ENCODE measurements at regions not wholly inside any gene's neighbourhood (a gene's known extent, or its start where the extent isn't known, plus 50 kb on each side); places are given as distances from the start of the nearest gene placed in this dataset.

DNA sequence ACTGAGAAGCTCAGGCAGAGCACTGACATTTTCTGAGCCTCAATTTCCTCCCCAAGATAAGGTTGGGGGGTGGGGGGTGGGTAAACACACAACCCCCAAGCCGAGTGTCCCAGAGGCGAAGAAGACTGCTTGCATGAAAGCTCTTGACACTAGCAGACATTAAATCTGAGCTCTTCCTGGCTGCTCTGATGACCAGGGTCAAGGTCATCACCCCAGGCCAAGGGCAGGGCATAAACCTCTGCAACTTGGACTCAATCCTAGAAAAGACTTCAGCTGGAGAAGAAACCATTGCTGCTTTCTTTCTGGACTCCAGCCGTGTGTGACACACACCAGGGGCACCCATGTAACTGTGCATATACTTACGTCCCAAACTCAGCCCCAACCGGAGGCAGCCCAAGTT lies 109.0 kb downstream of the BANF2 start:
- TF ChIP-seq SREBF2 (IDR thresholded peaks at IDR 0.05), result no peak
- TF ChIP-seq, protein P1, sequence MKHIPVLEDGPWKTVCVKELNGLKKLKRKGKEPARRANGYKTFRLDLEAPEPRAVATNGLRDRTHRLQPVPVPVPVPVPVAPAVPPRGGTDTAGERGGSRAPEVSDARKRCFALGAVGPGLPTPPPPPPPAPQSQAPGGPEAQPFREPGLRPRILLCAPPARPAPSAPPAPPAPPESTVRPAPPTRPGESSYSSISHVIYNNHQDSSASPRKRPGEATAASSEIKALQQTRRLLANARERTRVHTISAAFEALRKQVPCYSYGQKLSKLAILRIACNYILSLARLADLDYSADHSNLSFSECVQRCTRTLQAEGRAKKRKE (CRISPR knock-in tag; IDR thresholded peaks at IDR 0.05; ENCODE audit: low read depth), result no peak
- no peak for TF ChIP-seq JUNB (IDR thresholded peaks at IDR 0.05)
- no peak for TF ChIP-seq RCOR1 (IDR thresholded peaks at IDR 0.05; ENCODE audit: low read depth, low read length)
- TF ChIP-seq, protein P2, sequence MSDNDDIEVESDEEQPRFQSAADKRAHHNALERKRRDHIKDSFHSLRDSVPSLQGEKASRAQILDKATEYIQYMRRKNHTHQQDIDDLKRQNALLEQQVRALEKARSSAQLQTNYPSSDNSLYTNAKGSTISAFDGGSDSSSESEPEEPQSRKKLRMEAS (IDR thresholded peaks at IDR 0.05), result no peak
- TF ChIP-seq, protein P3, sequence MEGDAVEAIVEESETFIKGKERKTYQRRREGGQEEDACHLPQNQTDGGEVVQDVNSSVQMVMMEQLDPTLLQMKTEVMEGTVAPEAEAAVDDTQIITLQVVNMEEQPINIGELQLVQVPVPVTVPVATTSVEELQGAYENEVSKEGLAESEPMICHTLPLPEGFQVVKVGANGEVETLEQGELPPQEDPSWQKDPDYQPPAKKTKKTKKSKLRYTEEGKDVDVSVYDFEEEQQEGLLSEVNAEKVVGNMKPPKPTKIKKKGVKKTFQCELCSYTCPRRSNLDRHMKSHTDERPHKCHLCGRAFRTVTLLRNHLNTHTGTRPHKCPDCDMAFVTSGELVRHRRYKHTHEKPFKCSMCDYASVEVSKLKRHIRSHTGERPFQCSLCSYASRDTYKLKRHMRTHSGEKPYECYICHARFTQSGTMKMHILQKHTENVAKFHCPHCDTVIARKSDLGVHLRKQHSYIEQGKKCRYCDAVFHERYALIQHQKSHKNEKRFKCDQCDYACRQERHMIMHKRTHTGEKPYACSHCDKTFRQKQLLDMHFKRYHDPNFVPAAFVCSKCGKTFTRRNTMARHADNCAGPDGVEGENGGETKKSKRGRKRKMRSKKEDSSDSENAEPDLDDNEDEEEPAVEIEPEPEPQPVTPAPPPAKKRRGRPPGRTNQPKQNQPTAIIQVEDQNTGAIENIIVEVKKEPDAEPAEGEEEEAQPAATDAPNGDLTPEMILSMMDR (IDR thresholded peaks at IDR 0.05), result no peak
- no peak for TF ChIP-seq EHMT2 (IDR thresholded peaks at IDR 0.05; ENCODE audit: low read depth)
- no peak for TF ChIP-seq EP300 (IDR thresholded peaks at IDR 0.05)
- TF ChIP-seq POLR2A (IDR thresholded peaks at IDR 0.05; ENCODE audit: low read length), result no peak
- TF ChIP-seq POLR2AphosphoS2 (conservative IDR thresholded peaks at IDR 0.05; ENCODE audit: low read length), result no peak
- TF ChIP-seq SMC3 (IDR thresholded peaks at IDR 0.05), result no peak
